GM18499 (cell line): ENCODE measurements at regions not wholly inside any gene's neighbourhood (a gene's known extent, or its start where the extent isn't known, plus 50 kb on each side); places are given as distances from the start of the nearest gene placed in this dataset.

Experiments used
- ATAC-seq: cut with Tn5 transposase; IDR thresholded peaks from one replicate; pipeline ENCODE4 v1.9.1; 2021; ENCODE audit warnings: moderate number of reproducible peaks; ENCODE audit not compliant: insufficient read depth, unreplicated experiment

GRCh38 chr7:94216944-94217461 is 177.7 kb upstream of the COL1A2 start:
- ATAC-seq: no peak

- no peak for ATAC-seq
Measured at GRCh38 chr7:94217766-94218165, 176.9 kb upstream of the COL1A2 start.

GRCh38 chr7:94222516-94222915 is 172.2 kb upstream of the COL1A2 start:
- no peak for ATAC-seq

GRCh38 chr7:94223375-94224084 is 171.2 kb upstream of the COL1A2 start:
- ATAC-seq: no peak

- ATAC-seq: no peak
Measured at GRCh38 chr7:94228223-94228622, 166.5 kb upstream of the COL1A2 start.

GRCh38 chr7:94228678-94229077 is 166.0 kb upstream of the COL1A2 start:
- no peak for ATAC-seq

- no peak for ATAC-seq
Measured at GRCh38 chr7:94231305-94231704, 163.4 kb upstream of the COL1A2 start.

GRCh38 chr7:94236960-94237359 is 157.7 kb upstream of the COL1A2 start:
- ATAC-seq: no peak

GRCh38 chr7:94237417-94237816 is 157.3 kb upstream of the COL1A2 start:
- ATAC-seq: no peak

GRCh38 chr7:94239661-94240234 is 154.9 kb upstream of the COL1A2 start:
- no peak for ATAC-seq

- no peak for ATAC-seq
Measured at GRCh38 chr7:94240902-94241301, 153.8 kb upstream of the COL1A2 start.

GRCh38 chr7:94241402-94241925 is 153.2 kb upstream of the COL1A2 start:
- no peak for ATAC-seq

- ATAC-seq: no peak
Measured at GRCh38 chr7:94243066-94243711, 151.5 kb upstream of the COL1A2 start.

- no peak for ATAC-seq
Measured at GRCh38 chr7:94244760-94245159, 149.9 kb upstream of the COL1A2 start.

GRCh38 chr7:94245500-94245899 is 149.2 kb upstream of the COL1A2 start:
- no peak for ATAC-seq

- no peak for ATAC-seq
Measured at GRCh38 chr7:94247970-94248369, 146.7 kb upstream of the COL1A2 start.

- ATAC-seq: no peak
Measured at GRCh38 chr7:94249631-94250030, 145.1 kb upstream of the COL1A2 start.

- ATAC-seq: no peak
Measured at GRCh38 chr7:94250124-94250523, 144.6 kb upstream of the COL1A2 start.

- no peak for ATAC-seq
Measured at GRCh38 chr7:94250987-94251386, 143.7 kb upstream of the COL1A2 start.

GRCh38 chr7:94252124-94252523 is 142.6 kb upstream of the COL1A2 start:
- no peak for ATAC-seq

GRCh38 chr7:94252971-94253370 is 141.7 kb upstream of the COL1A2 start:
- ATAC-seq: no peak
